ENCODE measurements at regions not wholly inside any gene's neighbourhood (a gene's known extent, or its start where the extent isn't known, plus 50 kb on each side); places are given as distances from the start of the nearest gene placed in this dataset.
"Not testable (repeated sequence)": the region's sequence is repeated elsewhere in the genome, so short reads cannot be mapped to it uniquely, and the experiment has no call there.

DNA sequence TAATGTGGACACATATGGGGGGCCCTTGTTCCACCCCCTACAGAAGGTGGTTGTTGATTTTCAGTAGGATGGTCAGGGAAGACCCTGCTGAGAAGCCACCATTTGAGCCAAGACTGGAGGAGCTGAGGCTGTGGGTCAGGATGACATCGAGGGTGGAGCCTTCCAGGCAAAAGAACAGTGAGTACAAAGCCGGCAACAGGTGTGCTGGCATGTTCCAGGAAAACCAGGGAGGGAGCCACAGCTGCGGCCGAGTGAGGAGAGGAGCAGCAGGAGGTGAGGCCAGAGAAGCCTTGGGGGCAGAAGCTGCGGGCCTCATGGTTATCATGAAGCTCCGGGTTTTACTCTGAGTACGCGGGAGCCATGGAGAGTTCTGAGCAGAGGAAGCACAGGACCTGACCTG, 126.9 kb upstream of the SULF2 start:
- Mint-ChIP-seq H3K9me3 (peaks cover 10% of the 10 kb centered on the region), H3K27me3 (peaks cover 18% of the 10 kb centered on the region)
- H3K4me3 Mint-ChIP-seq; H3K36me3 Mint-ChIP-seq (ENCODE audit: low read depth); H3K4me1 Mint-ChIP-seq (ENCODE audit: low read depth); H3K27ac Mint-ChIP-seq: not testable (repeated sequence)

DNA sequence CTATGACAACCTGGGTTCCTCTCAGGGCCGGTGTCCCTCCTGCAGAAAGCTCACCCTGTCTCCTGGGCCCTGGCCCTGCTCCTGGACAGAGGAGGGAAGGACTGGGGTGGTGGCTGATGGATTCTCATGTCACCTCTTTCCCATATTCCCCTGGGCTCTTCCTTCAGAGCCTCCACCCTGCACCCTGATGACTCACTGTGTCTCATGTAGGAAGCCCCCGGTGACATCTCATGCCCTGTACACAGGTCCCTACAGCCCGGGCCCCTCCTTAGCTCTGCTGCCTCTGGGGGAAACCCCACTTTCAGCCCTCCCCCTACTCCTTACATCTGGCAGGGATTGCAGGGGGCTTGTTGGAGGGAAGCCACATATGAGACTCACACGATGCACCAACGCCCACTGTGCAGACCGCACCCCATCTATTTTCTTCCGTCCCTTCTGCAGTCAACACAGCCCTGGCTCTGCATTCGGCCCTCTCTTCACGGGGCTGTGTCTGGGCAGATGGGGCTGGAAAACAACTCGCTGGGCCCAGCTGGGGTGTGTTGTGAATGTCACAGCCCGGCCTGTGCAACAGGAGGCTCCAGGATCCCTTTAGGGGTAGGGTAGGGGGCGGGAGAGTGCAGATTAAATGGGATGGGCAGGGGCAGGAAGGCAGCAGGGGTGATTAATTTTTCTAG, 124.6 kb upstream of the SULF2 start:
- H3K36me3 Mint-ChIP-seq (ENCODE audit: low read depth); H3K9me3 Mint-ChIP-seq; H3K27ac Mint-ChIP-seq; H3K4me3 Mint-ChIP-seq; H3K4me1 Mint-ChIP-seq (ENCODE audit: low read depth): not testable (repeated sequence)
- peaks cover 11% of the 10 kb centered on the region for H3K27me3 Mint-ChIP-seq

DNA sequence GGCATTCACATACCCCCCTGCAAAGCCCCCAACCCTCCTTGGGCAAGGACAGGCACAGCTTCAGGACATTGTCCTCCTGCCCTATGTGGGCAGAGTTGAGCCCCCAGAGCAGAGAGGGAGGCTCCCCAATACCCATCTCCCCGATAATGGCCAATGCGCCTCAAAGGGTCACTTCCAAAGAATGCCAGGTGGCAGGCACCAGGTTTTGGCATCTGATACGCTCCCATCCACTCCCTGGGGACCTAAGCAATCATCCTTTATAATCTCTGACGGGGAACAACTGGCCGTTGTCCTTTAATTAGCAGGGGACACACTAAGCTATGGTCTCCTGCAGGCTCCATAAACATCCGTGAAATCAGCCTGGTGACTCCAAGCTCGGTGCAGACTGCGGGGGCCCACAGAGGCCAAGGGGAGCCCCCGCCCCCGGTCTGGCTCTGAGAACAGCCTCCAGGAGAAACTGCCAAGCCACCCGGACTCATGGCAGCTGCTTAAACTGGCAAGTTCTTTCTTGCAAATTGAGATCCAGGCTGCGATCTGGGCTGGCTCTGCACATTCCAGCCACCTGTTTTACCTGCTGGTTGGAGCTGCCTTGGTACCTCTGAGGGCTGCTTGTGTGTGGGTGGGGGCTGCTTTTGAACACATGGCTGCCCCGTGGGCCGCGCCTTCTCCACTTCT, 123.2 kb upstream of the SULF2 start:
- H3K4me3 Mint-ChIP-seq; H3K36me3 Mint-ChIP-seq (ENCODE audit: low read depth); H3K4me1 Mint-ChIP-seq (ENCODE audit: low read depth); H3K27me3 Mint-ChIP-seq; H3K27ac Mint-ChIP-seq; H3K9me3 Mint-ChIP-seq: not testable (repeated sequence)

DNA sequence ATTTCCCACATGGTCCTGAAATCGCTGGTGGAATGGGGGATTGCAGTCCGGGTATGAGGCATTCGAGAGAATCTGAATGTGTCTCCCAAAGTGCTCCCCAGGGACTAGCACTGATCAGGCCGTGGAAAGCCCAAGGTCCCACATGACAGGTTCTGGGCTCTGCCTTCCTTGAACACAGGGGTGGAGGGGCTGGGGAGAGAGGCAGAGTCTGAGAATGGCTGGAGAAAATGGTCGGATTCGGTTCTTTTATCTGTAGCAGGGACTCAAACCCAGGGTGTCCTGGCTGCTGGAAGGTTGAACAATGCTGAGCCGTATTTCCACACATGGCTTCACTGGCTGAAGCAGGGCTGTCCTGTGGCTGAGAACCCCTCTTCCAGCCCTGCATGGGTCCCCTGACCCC, 122.7 kb upstream of the SULF2 start:
- H3K27ac Mint-ChIP-seq; H3K36me3 Mint-ChIP-seq (ENCODE audit: low read depth); H3K4me3 Mint-ChIP-seq; H3K27me3 Mint-ChIP-seq; H3K9me3 Mint-ChIP-seq; H3K4me1 Mint-ChIP-seq (ENCODE audit: low read depth): not testable (repeated sequence)

DNA sequence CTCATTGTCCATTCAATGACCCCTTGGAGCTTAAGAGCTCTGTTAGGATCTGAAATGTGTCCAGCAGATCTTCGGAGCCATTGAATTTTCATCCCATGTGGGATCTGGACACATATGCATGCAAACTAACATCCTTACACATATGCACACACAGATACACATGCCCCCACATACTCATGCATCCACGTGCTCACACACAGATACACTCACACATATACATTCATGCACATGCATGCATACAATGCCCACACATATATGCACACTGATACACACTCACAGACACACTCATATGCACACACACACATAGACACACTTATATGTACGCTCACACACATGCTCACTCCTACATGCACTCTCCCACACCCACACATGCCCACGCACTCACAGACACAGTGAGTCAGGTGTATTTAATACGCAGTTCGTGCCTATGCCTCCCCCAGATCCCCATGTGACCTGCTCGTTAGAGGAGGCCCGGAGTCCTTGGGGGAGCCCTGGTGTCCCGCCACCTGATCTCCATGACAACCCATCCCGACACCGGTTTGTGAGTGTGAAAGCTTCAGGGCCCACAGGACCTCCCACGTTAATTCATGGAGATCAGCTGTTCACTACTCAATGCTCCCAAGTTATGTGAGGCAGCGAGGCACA, 121.9 kb upstream of the SULF2 start:
- H3K36me3 Mint-ChIP-seq (ENCODE audit: low read depth): no peaks in the 10 kb centered on the region
- no peak overlapping the region for H3K4me3 Mint-ChIP-seq
- H3K4me1 Mint-ChIP-seq (ENCODE audit: low read depth): no peaks in the 10 kb centered on the region
- H3K27me3 Mint-ChIP-seq: peaks cover 4% of the 10 kb centered on the region
- no peaks in the 10 kb centered on the region for H3K9me3 Mint-ChIP-seq
- H3K27ac Mint-ChIP-seq: no peak overlapping the region

DNA sequence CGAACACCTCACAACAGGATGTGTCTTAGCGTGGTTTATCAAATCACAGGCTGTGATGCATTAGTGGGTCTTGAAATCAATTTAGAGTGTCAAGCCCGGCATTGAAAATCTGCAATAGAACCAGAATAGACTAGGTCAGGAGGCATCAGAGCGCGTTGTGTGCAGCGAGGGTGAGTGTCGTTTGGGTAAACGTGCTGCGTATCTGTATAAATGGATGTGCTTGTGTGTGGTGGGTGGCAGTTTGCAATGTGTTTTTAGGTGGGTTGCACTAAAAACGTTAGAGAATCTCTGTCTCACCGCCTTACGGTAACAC, 121.0 kb upstream of the SULF2 start:
- Mint-ChIP-seq H3K9me3 (no peaks in the 10 kb centered on the region), H3K4me3 (no peak overlapping the region), H3K4me1 (ENCODE audit: low read depth) (no peaks in the 10 kb centered on the region), H3K27me3 (no peaks in the 10 kb centered on the region), H3K36me3 (ENCODE audit: low read depth) (no peaks in the 10 kb centered on the region), H3K27ac (no peak overlapping the region)

DNA sequence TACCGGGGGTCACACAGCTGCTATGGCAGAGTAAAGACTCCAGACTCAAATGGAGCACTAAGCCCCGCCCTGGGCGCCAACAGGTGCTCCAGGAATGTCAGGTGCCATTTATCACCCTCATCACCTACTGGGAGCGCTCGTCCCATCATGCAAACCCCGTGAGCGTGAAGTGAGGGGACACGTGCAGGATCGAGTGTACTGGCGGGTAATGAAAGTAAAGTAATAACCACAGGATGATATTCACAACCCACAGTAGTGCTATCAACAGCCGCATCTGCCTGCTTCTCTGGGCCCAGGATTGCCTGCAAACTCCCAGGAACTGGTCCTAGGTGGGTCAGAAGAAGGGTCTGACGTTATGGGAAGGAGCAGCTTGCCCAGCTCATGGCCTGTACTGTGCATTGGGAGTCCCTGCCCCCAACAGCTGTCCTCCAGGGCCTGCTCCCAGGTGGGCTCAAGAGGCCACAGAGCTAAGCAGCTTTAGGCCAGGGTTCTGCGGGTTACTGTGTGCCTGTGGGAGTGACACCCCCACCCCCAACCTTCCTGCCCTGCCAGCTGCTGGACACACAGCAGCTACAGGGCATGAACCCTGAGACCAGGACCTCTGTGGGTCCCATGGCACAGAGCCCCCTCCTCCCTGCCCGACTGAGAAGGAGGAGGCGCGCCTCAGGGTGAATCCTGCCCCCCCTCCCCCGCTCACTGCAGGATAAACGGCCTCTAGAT, 120.5 kb upstream of the SULF2 start:
- H3K27me3 Mint-ChIP-seq: no peaks in the 10 kb centered on the region
- no peaks in the 10 kb centered on the region for H3K9me3 Mint-ChIP-seq
- H3K27ac Mint-ChIP-seq: no peak overlapping the region
- H3K4me3 Mint-ChIP-seq: no peak overlapping the region
- H3K4me1 Mint-ChIP-seq (ENCODE audit: low read depth): no peaks in the 10 kb centered on the region
- H3K36me3 Mint-ChIP-seq (ENCODE audit: low read depth): no peaks in the 10 kb centered on the region

DNA sequence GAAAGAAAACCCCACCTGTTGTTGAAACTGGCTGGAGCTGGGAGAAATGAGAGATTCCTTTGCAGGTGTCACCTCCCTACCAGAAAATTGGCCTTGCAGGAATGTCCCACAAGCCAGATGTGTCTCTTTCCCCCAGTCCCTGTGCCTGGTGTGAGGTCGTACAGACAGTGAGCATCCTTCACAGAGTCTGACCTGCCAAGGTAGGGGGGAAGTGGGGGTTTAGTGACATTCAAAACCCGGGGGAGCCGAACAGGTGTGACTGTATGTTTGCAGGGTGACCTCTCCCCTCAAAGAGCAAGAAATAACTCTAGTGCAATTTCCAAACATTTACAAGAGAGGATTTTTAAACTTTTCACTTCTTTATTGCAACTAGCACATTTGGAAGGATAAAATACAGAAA, 117.7 kb upstream of the SULF2 start:
- H3K27ac Mint-ChIP-seq; H3K4me1 Mint-ChIP-seq (ENCODE audit: low read depth); H3K9me3 Mint-ChIP-seq; H3K27me3 Mint-ChIP-seq; H3K36me3 Mint-ChIP-seq (ENCODE audit: low read depth); H3K4me3 Mint-ChIP-seq: not testable (repeated sequence)

DNA sequence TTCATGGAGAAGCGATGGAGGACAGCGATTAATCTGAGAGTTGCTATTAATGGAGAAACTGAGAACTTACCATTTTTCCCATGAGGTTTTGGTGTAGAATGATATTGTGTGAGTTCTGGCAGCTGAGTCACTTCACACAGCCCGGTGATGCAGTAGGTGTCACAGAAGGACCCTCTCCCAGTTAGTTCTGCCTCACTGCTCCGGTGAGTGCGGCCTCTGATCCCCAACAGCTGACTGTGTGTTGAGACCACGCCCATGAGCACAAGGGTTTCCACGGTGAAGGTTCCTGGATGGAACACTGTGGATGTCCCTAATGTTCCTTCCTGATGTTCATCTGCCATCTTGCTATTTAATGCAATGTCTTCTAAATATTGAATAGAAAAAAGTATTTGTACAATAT, 114.0 kb upstream of the SULF2 start:
- not testable (repeated sequence) for H3K4me3 Mint-ChIP-seq; H3K27me3 Mint-ChIP-seq; H3K4me1 Mint-ChIP-seq (ENCODE audit: low read depth); H3K36me3 Mint-ChIP-seq (ENCODE audit: low read depth); H3K27ac Mint-ChIP-seq; H3K9me3 Mint-ChIP-seq

DNA sequence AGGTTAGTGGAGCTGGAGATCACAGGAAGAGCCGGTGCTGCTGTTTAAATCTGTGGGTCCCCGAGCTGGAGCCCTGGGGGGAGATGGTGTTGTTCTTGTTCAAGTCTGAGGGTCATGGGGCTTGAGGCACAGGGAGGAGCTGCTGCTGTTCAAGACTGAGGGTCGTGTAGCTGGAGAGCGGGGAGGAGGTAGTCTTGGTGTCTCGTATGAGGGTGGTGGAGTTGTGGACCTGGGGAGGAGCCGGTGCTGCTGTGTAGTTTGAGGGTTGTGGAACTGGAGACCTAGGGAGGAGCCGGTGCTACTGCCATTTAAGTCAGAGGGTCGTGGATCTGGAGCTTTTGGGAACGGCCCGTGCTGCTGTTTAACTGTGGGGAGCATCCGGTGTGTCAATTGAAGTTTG, 112.2 kb upstream of the SULF2 start:
- Mint-ChIP-seq H3K27ac (no peak overlapping the region), H3K27me3 (no peaks in the 10 kb centered on the region), H3K36me3 (ENCODE audit: low read depth) (no peaks in the 10 kb centered on the region)

DNA sequence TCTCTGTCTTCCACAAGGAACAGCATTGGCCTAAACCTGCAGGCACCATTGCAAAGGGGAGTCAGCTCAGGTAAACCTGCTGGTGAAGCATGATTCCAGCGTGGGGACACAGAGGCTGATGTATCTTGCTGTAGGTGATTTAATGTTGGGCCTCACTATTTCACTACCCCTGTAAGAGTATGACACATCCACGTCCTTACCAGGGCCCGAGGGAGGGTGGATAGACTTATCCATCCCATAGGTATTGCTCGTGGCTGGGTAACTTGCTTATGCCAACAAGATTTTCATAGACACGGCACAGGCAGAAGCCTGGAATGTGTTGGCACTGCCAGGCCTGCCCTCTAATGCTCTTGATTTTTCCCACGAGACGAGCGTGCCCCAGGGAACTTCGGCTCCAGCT, 107.4 kb upstream of the SULF2 start:
- not testable (repeated sequence) for H3K9me3 Mint-ChIP-seq; H3K4me1 Mint-ChIP-seq (ENCODE audit: low read depth); H3K27me3 Mint-ChIP-seq; H3K36me3 Mint-ChIP-seq (ENCODE audit: low read depth); H3K27ac Mint-ChIP-seq; H3K4me3 Mint-ChIP-seq

More for the DNA sequence above, 112.2 kb upstream of the SULF2 start:
- H3K4me3 Mint-ChIP-seq: no peak overlapping the region
- no peaks in the 10 kb centered on the region for H3K4me1 Mint-ChIP-seq (ENCODE audit: low read depth)
- H3K9me3 Mint-ChIP-seq: no peaks in the 10 kb centered on the region

DNA sequence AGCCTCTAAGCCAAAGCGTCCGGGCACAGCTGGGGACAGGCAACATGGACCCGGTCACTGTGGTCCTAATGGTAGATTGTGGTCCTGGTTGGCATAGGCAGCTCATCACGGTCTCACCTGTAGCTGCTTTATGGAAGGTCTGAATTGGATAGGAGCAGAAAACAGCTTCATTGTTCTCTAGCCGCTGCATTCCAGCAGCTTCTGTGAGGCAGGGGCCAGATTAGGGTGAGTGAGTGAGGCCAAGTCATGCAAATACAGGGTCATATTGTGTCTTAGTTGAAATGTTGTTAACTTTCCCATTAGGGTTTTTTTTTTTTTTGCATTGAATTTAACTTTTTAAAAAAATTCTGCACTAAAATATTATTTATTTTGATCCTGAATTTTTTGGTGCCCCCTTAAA, 105.4 kb upstream of the SULF2 start:
- H3K9me3 Mint-ChIP-seq; H3K27ac Mint-ChIP-seq; H3K27me3 Mint-ChIP-seq; H3K4me1 Mint-ChIP-seq (ENCODE audit: low read depth); H3K36me3 Mint-ChIP-seq (ENCODE audit: low read depth); H3K4me3 Mint-ChIP-seq: not testable (repeated sequence)

DNA sequence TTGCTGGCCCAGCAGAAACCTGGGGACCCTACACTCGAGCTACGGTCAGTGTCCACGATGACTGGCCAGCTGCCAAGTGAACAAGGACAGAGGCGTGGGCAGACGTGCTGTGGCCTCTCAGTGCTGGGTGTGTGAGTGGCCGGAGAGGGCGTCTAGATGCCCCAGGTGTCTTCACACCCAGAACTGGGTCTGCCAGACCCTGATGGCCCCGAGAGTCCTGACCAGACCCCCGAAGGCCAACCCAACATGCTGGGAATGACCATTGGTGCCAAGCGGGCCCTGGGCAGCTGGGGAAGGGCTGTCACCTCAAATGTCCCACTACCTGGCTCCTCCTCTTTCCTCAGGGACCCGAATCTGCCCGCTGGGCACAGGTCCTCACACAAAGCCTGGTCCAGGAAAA, 104.5 kb upstream of the SULF2 start:
- H3K36me3 Mint-ChIP-seq (ENCODE audit: low read depth); H3K4me3 Mint-ChIP-seq; H3K27me3 Mint-ChIP-seq; H3K9me3 Mint-ChIP-seq; H3K27ac Mint-ChIP-seq; H3K4me1 Mint-ChIP-seq (ENCODE audit: low read depth): not testable (repeated sequence)

DNA sequence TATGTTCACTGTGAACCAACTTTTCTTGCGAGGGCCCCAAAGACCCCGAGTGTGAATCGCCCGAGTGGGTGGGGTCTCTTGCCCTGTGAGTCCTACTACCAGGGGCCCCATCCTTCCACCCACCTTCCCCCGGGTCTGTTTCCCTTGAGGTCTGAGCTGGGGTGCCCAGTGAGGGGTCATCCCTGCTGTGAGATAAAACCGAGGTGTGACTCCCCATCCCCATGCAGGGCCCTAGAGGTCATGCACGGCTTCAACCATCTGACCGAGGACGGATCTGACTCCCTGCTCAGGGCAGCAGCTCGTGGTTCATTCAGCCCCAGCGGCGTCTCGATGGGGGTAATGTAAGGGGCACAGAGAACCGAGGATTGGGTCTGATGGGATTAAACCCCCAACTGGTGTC, 103.1 kb upstream of the SULF2 start:
- H3K4me1 Mint-ChIP-seq (ENCODE audit: low read depth): no peaks in the 10 kb centered on the region
- no peaks in the 10 kb centered on the region for H3K9me3 Mint-ChIP-seq
- no peaks in the 10 kb centered on the region for H3K36me3 Mint-ChIP-seq (ENCODE audit: low read depth)
- H3K27ac Mint-ChIP-seq: no peak overlapping the region
- H3K4me3 Mint-ChIP-seq: no peak overlapping the region
- no peaks in the 10 kb centered on the region for H3K27me3 Mint-ChIP-seq

DNA sequence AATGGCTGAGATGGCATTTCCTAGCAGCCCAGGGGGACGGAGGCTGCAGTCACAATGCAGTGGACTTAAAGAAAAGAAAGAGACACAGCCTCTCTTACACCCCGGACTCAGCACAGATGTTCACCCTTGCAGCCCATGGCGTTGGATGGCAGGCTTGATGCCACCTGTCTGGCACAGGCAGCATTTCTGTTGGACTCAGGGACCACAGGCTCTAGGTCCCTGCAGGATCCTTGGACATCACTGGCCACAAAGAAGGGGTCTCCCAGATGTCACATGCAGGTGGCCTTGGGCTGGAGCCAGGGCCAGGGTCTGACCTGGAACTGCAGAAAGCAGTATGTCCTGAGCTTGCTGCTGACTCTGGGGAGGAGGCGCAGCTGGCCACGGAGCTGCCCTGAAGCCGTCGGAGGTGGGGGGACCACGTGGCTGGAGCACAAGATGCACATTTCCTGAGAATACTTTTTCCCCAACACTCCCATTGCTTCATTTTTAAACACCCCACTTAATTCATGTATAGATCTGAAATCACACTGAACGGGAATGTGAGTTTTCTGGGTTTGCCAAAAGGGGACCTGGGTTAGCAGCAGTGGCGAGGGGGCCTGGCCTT, 102.3 kb upstream of the SULF2 start:
- Mint-ChIP-seq H3K27ac (no peak overlapping the region), H3K36me3 (ENCODE audit: low read depth) (no peaks in the 10 kb centered on the region)

More for the DNA sequence above, 102.3 kb upstream of the SULF2 start:
- H3K9me3 Mint-ChIP-seq: no peaks in the 10 kb centered on the region
- no peaks in the 10 kb centered on the region for H3K27me3 Mint-ChIP-seq
- no peak overlapping the region for H3K4me3 Mint-ChIP-seq
- H3K4me1 Mint-ChIP-seq (ENCODE audit: low read depth): no peaks in the 10 kb centered on the region
